ENCODE measurements at regions not wholly inside any gene's neighbourhood (a gene's known extent, or its start where the extent isn't known, plus 50 kb on each side); places are given as distances from the start of the nearest gene placed in this dataset.

GRCh38 chr18:45198526-45198925 is 416.8 kb upstream of the SLC14A2 start:
- TF ChIP-seq RAD21 (IDR thresholded peaks at IDR 0.05; ENCODE audit: low read length) (no peak), POLR2A (IDR thresholded peaks at IDR 0.05; ENCODE audit: low read depth, low read length) (no peak), CEBPB (IDR thresholded peaks at IDR 0.05; ENCODE audit: low read depth, low read length) (no peak), CTCF (conservative IDR thresholded peaks at IDR 0.05; ENCODE audit: low read depth, low read length) (no peak), BHLHE40 (IDR thresholded peaks at IDR 0.05; ENCODE audit: low read depth, low read length) (no peak), FOS (IDR thresholded peaks at IDR 0.05; ENCODE audit: low read depth, low read length) (no peak), RFX5 (IDR thresholded peaks at IDR 0.05; ENCODE audit: low read depth, low read length) (no peak), SMC3 (IDR thresholded peaks at IDR 0.05; ENCODE audit: low read depth, low read length) (no peak), RCOR1 (IDR thresholded peaks at IDR 0.05; ENCODE audit: insufficient replicate concordance, low read length) (no peak), USF2 (IDR thresholded peaks at IDR 0.05; ENCODE audit: low read depth, low read length) (no peak), NFE2L2 (IDR thresholded peaks at IDR 0.05; ENCODE audit: low read depth, low read length) (no peak), MAZ (IDR thresholded peaks at IDR 0.05; ENCODE audit: borderline replicate concordance, low read depth, low read length) (no peak), MAFK (IDR thresholded peaks at IDR 0.05; ENCODE audit: low read depth, low read length) (no peak), ELK1 (IDR thresholded peaks at IDR 0.05; ENCODE audit: borderline replicate concordance, low read depth, low read length) (no peak)

All from IMR-90 (cell line).